Activated B cell treated with CpG ODN at 0.5 μM for 24 hours (primary cell): ENCODE measurements at regions not wholly inside any gene's neighbourhood (a gene's known extent, or its start where the extent isn't known, plus 50 kb on each side); places are given as distances from the start of the nearest gene placed in this dataset.

ENCODE experiments used
- ATAC-seq: fragments of 200-7000 bp; cut with Tn5 transposase; one replicate; pipeline ENCODE4 v1.10.0; 2021; ENCODE audit warnings: low read depth, mild to moderate bottlenecking, moderate library complexity
- CTCF ChIA-PET: fragments of 350-600 bp; sonication (Branson Sonifier 250); formaldehyde crosslinking; loops from one replicate; lab custom pipeline; 2021; ENCODE audit warnings: antibody characterized with exemption; lab: Charles Lee
- POLR2A ChIA-PET: fragments of 350-600 bp; sonication (Branson Sonifier 250); formaldehyde crosslinking; loops from one replicate; lab custom pipeline; 2021; ENCODE audit warnings: antibody characterized with exemption; lab: Charles Lee
- DNase-seq: peaks from one replicate; pipeline ENCODE4 v3.0.0; 2022
- H3K27ac Mint-ChIP-seq: one replicate; pipeline ENCODE4 v1.8.0; 2020; ENCODE audit warnings: mixed read lengths
- H3K27me3 Mint-ChIP-seq: one replicate; pipeline ENCODE4 v1.8.0; 2021; ENCODE audit warnings: mixed read lengths
- H3K36me3 Mint-ChIP-seq: one replicate; pipeline ENCODE4 v1.8.0; 2021; ENCODE audit warnings: low read depth, mixed read lengths
- H3K4me1 Mint-ChIP-seq: one replicate; pipeline ENCODE4 v1.8.0; 2021; ENCODE audit warnings: mixed read lengths
- H3K4me3 Mint-ChIP-seq: one replicate; pipeline ENCODE4 v1.8.0; 2020; ENCODE audit warnings: mild to moderate bottlenecking, mixed read lengths
- H3K9me3 Mint-ChIP-seq: one replicate; pipeline ENCODE4 v1.8.0; 2020; ENCODE audit warnings: mixed read lengths
- intact Hi-C: fragments of 100-400 bp; cut with micrococcal nuclease; formaldehyde crosslinking; loops from one replicate; pipeline ENCODE4 v1.15.1; 2024
- TF ChIP-seq, protein P1 (sequence below): fragments of 200-600 bp; IDR thresholded peaks from one replicate; pipeline ENCODE4 v1.8.0; 2022; ENCODE audit warnings: antibody characterized with exemption, mild to moderate bottlenecking

DNA sequence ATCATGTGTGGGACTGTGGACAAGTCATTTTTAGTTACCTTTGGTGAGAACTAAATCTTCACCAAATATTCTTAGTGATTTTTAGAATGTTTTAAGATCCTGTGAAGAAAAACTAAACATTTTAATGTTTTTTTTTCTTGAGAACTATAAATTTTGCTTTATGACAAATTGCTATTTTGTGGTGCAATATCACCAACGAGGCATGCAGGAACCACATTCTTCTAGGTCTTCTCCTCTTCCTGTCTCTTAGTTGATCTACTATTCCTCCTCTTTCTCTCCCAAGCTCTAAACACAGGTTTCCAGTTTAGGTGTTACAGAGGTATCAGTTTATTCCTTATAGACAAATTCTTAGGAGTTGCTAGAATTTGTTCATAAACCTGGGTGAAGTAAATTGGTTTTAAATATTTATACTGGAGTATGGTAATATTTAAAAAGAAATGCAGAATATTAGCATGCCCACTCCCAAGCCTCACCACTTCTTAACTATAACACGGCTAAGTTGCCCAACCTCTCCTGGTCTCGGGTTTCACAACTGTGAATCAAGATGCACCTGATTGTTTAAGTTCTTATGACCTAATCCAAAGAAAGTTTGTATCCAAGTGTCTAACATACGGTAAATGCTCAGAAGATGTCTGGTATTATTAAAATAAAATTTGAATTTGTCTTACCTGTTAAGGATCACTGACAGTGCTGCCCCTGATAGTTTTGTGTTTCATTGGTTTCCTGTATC lies 56.5 kb upstream of the CLNK start:
- no peak overlapping the region for H3K27ac Mint-ChIP-seq
- H3K4me3 Mint-ChIP-seq = no peak overlapping the region
- H3K36me3 Mint-ChIP-seq = no peaks in the 10 kb centered on the region
- ChIA-PET CTCF (no interaction called here), POLR2A (interaction anchor here (1.3 kb wide), 1 partner anchor 7 kb away, joined by 3 read pairs; no protein-coding TSS in a partner anchor)
- peaks cover 12% of the 10 kb centered on the region for H3K4me1 Mint-ChIP-seq
- no peak for ATAC-seq
- TF ChIP-seq, protein P1, sequence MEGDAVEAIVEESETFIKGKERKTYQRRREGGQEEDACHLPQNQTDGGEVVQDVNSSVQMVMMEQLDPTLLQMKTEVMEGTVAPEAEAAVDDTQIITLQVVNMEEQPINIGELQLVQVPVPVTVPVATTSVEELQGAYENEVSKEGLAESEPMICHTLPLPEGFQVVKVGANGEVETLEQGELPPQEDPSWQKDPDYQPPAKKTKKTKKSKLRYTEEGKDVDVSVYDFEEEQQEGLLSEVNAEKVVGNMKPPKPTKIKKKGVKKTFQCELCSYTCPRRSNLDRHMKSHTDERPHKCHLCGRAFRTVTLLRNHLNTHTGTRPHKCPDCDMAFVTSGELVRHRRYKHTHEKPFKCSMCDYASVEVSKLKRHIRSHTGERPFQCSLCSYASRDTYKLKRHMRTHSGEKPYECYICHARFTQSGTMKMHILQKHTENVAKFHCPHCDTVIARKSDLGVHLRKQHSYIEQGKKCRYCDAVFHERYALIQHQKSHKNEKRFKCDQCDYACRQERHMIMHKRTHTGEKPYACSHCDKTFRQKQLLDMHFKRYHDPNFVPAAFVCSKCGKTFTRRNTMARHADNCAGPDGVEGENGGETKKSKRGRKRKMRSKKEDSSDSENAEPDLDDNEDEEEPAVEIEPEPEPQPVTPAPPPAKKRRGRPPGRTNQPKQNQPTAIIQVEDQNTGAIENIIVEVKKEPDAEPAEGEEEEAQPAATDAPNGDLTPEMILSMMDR = no peak
- no peaks in the 10 kb centered on the region for H3K9me3 Mint-ChIP-seq
- H3K27me3 Mint-ChIP-seq = no peaks in the 10 kb centered on the region
- DNase-seq = no peak
- intact Hi-C loops = loop anchor here (10.0 kb wide), 2 partner anchors 234 to 354 kb away; no protein-coding TSS in a partner anchor

DNA sequence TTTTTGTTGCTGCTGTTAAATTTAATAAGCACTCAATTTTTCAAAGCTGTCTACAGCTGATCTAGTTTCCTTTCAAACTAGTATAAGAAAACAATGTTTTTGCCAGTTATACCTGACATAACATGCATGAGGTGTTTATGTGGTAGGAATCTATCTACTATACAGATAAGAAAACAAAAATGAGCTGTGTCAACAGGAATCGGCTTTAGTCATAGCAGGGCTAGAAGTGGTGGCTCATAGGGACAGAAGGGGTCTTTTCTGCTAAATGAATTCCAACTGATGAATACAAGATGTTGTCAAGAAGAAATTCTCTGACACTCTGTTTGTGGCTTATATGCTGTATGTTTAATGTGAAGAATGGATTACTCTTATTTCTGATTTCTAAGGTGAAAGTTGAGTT lies 55.7 kb upstream of the CLNK start:
- Mint-ChIP-seq H3K9me3 (no peaks in the 10 kb centered on the region), H3K27ac (no peak overlapping the region), H3K4me1 (peaks cover 12% of the 10 kb centered on the region), H3K27me3 (no peaks in the 10 kb centered on the region), H3K36me3 (no peaks in the 10 kb centered on the region), H3K4me3 (no peak overlapping the region)
- POLR2A ChIA-PET = no interaction called here
- ATAC-seq (no peak), DNase-seq (no peak)
- intact Hi-C loops = loop anchor here (10.0 kb wide), 2 partner anchors 235 to 355 kb away; no protein-coding TSS in a partner anchor
- CTCF ChIA-PET = no interaction called here
- TF ChIP-seq, protein P1 = no peak

DNA sequence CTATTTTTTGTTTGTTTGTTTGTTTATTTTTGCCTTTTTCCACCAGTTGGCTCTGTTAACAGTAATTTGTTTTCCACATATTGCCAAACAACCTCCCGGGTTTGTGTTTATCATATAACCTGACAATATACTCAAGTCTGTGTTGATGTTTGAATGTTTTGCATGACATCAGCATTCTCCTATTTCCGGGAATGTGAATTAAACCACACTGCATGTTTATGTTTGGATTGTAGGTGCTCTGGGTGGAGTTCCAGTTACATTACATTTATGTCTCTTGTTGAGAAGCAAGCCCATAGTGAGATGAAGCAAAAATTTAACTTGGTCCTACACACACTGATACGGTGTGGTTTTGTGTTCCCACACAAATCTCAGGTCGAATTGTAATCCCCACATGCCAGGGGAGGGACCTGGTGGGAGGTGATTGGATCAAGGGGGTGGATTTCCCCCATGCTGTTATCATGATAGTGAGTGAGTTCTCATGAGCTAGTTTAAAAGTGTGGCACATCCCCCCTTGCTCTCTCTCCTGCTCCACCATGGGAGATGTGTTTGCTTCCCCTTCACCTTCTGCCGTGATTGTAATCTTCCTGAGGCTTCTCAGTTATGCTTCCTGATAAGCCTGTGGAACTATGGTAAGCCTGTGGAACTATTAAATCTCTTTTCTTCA lies 54.4 kb upstream of the CLNK start:
- Mint-ChIP-seq H3K27ac (no peak overlapping the region), H3K4me3 (no peak overlapping the region), H3K27me3 (no peaks in the 10 kb centered on the region), H3K9me3 (no peaks in the 10 kb centered on the region), H3K4me1 (peaks cover 8% of the 10 kb centered on the region), H3K36me3 (no peaks in the 10 kb centered on the region)
- ChIA-PET POLR2A (no interaction called here), CTCF (no interaction called here)
- intact Hi-C loops = no loop called here
- TF ChIP-seq, protein P1 = no peak
- ATAC-seq (no peak), DNase-seq (no peak)

- Mint-ChIP-seq H3K27me3 (no peaks in the 10 kb centered on the region), H3K4me1 (peaks cover 24% of the 10 kb centered on the region), H3K4me3 (no peak overlapping the region), H3K36me3 (no peaks in the 10 kb centered on the region), H3K9me3 (no peaks in the 10 kb centered on the region), H3K27ac (no peak overlapping the region)
- TF ChIP-seq, protein P1 = no peak
- ATAC-seq (no peak), DNase-seq (no peak)
- ChIA-PET POLR2A (no interaction called here), CTCF (no interaction called here)
- intact Hi-C loops = no loop called here
Observed at GRCh38 chr4:10737337-10737736, 52.8 kb upstream of the CLNK start.

- Mint-ChIP-seq H3K27me3 (no peaks in the 10 kb centered on the region), H3K9me3 (no peaks in the 10 kb centered on the region), H3K27ac (no peak overlapping the region), H3K4me3 (no peak overlapping the region), H3K4me1 (peaks cover 28% of the 10 kb centered on the region), H3K36me3 (no peaks in the 10 kb centered on the region)
- ATAC-seq = no peak
- intact Hi-C loops = no loop called here
- TF ChIP-seq, protein P1 = no peak
- ChIA-PET CTCF (no interaction called here), POLR2A (no interaction called here)
- DNase-seq = no peak
Observed at GRCh38 chr4:10736895-10737294, 52.3 kb upstream of the CLNK start.
